ENCODE measurements at regions not wholly inside any gene's neighbourhood (a gene's known extent, or its start where the extent isn't known, plus 50 kb on each side); places are given as distances from the start of the nearest gene placed in this dataset.

DNA sequence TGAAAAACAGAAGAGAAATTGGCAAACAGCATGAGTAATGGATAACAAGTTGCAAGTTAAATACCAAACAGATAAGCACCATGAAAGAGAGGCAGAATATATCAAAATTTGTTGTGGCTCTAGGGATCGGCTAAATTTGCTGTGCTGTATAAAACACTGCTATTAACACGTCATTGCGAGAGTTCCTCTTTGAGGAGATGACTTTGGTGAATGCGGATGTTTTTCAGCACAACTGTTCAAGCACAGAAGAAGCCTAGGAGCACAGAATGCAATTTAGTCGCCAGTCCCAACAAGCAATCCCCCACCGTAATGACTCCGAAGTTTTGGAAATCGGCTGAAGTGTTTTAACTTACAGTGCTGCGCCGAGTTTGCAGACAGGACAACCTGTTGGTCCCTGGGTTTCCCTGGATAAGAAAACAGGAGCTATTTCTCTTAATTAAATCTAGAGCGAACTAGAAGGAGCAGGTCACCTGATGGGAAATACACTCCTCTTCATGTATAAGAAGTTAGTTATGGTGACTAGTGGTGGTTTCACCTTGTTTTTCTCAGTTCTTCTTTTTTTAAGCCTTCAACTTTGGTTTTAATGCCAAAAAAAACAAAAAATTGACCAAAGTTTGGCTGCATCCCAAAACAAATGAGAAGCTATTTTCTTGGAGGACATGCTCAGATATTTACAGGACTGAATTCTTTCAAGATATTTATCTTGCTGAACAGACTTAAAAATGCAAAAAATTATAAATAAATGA lies 454.1 kb upstream of the SALL3 start:
- H3K4me3 ChIP-seq = no peak overlapping the region
- no peaks in the 10 kb centered on the region for H3K27me3 ChIP-seq
- no peaks in the 10 kb centered on the region for H3K36me3 ChIP-seq
- no peak for DNase-seq
- H3K9me3 ChIP-seq = no peaks in the 10 kb centered on the region

- no peaks in the 10 kb centered on the region for H3K9me3 ChIP-seq
- DNase-seq = no peak
Measured at GRCh38 chr18:78526275-78526674, 453.3 kb upstream of the SALL3 start.

GRCh38 chr18:78526923-78527711 lies 452.5 kb upstream of the SALL3 start:
- Histone ChIP-seq H3K4me3 (no peak overlapping the region), H3K9me3 (no peaks in the 10 kb centered on the region), H3K27me3 (0 out of 2 replicates have a peak, but pooled peaks cover 2% of the 10 kb centered on the region), H3K36me3 (no peaks in the 10 kb centered on the region)
- no peak for DNase-seq

More at GRCh38 chr18:78526275-78526674, 453.3 kb upstream of the SALL3 start:
- Histone ChIP-seq H3K27me3 (0 out of 2 replicates have a peak, but pooled peaks cover 2% of the 10 kb centered on the region), H3K36me3 (no peaks in the 10 kb centered on the region), H3K4me3 (no peak overlapping the region)

- Histone ChIP-seq H3K4me3 (no peak overlapping the region), H3K27me3 (0 out of 2 replicates have a peak, but pooled peaks cover 2% of the 10 kb centered on the region), H3K9me3 (no peaks in the 10 kb centered on the region), H3K36me3 (no peaks in the 10 kb centered on the region)
- no peak for DNase-seq
Measured at GRCh38 chr18:78527984-78528383, 451.6 kb upstream of the SALL3 start.

DNA sequence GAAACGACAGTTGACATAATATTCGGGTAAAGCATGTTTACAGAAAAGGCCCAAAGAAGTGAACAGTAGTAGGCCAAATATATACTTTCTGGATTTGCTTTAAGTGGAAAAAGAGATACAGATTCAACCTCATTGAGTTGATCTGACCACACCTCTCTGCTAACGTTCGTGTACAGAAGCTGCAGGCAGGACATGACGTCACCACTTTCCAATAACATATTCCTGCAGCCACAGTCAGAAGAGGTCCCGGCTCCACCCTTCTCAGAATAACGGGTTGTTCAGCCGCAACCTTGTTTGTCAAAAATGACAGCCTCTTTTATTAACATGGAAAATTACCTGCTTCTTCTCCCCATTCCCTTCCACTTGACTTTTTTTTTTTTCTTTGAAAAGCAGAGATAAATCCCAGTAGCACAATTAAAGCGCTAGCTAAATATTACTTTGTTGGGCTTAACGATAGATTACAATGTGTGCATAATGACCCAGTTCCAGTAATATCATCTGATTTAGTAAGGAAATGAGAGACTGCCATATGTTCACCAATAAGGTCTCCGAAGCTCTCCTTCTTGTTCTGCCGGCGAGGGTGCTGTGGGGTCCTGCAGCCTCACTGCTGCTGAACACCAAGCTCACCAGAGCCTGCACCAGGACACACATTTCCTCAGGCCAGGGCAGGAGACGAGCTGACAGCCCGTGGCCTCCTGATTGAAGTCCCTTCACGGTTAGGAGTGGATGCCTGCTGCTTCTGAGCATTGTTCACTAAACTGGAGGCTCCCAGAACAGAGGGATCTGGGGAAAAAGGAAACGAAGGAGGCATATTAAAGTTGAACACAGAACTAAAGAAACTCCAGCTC lies 451.0 kb upstream of the SALL3 start:
- no peaks in the 10 kb centered on the region for H3K36me3 ChIP-seq
- 0 out of 2 replicates have a peak, but pooled peaks cover 2% of the 10 kb centered on the region for H3K27me3 ChIP-seq
- DNase-seq = no peak
- no peaks in the 10 kb centered on the region for H3K9me3 ChIP-seq
- H3K4me3 ChIP-seq = no peak overlapping the region

DNA sequence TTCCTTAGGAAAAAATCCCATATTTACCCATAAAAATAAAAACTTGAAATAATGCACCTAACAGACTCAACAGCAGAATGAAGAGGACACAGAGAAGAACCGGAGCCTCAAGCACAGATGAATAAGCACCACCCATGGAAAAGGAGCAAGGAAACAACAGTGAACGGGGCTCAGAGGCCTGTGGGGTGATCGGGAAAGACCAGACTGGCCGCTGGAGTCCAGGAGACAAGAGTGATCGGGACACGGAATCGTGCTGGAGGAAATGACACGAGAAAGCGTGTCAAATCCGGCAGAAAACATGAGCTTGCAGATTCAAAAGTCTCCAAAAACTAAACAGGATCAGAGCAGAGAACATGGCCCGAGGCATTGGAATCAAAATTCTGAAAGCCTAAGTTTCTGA lies 448.0 kb upstream of the SALL3 start:
- Histone ChIP-seq H3K27me3 (0 out of 2 replicates have a peak, but pooled peaks cover 2% of the 10 kb centered on the region), H3K9me3 (no peaks in the 10 kb centered on the region), H3K4me3 (no peak overlapping the region), H3K36me3 (no peaks in the 10 kb centered on the region)
- DNase-seq = no peak

- H3K36me3 ChIP-seq = no peaks in the 10 kb centered on the region
- no peaks in the 10 kb centered on the region for H3K9me3 ChIP-seq
- no peak for DNase-seq
- no peaks in the 10 kb centered on the region for H3K27me3 ChIP-seq
- no peak overlapping the region for H3K4me3 ChIP-seq
Measured at GRCh38 chr18:78538669-78539440, 440.8 kb upstream of the SALL3 start.

DNA sequence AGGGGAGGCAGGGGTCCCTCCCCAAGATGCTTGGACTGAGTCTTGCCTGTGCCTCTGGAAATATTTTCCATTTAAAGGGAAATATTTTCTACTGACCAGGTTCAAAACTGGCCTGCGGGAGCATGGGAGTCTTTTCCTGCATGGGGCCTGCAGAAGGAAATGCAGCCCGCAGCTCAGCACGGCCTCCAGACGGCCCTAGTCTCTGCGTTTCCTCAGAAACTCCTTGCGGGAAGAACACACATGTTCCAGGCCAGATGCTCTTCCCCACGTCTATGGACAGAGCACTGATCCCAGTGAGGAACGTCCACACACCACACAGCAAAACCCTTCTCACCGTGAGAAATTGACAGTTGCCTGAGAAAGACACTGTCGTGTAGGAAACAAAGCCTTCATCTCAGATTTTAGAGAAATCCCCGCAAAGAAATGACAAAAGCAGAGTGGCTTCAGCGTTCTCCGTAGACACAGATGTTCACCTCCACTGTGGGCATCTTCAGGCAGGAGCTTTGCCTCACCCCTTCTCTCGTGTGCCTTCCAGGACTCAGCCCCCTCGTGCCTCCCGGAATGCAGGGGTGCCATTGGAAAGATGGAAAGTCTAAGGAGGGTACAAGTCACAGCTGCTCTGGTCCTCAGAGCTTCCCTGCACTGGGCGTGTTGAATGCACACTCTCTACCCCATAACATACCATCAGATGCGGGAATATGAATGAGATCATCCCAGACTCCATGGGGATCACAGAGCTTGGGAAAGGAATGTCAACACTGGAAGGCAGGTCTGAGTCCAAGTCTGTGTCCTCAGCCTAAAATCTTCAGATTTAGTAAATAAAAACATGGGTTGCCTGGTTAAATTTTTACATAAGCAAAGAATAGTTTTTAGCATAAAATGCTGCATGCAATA lies 438.7 kb upstream of the SALL3 start:
- H3K27me3 ChIP-seq = no peaks in the 10 kb centered on the region
- DNase-seq = no peak
- H3K9me3 ChIP-seq = no peaks in the 10 kb centered on the region
- no peak overlapping the region for H3K4me3 ChIP-seq
- no peaks in the 10 kb centered on the region for H3K36me3 ChIP-seq

DNA sequence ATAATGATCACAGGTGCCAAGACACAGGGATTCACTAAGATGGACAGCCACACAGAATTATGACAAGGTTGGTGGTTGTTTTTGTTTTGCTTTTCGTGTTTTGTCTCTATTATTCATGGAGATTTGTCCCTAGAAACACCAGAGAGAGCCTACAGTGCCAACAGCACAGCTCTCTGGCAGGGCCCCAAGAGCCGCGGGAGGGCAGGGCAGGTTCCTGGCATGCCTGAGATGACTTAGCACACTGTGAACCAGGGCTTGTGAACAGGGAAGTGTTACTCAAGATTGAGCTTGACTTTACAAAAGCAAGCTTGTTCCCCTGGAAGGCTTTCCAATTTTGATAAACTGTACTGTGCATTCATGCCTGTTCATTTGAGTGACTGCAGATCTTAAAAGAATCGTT lies 437.4 kb upstream of the SALL3 start:
- Histone ChIP-seq H3K27me3 (no peaks in the 10 kb centered on the region), H3K4me3 (no peak overlapping the region), H3K9me3 (no peaks in the 10 kb centered on the region), H3K36me3 (no peaks in the 10 kb centered on the region)
- peak; percentile 64 for DNase-seq

DNA sequence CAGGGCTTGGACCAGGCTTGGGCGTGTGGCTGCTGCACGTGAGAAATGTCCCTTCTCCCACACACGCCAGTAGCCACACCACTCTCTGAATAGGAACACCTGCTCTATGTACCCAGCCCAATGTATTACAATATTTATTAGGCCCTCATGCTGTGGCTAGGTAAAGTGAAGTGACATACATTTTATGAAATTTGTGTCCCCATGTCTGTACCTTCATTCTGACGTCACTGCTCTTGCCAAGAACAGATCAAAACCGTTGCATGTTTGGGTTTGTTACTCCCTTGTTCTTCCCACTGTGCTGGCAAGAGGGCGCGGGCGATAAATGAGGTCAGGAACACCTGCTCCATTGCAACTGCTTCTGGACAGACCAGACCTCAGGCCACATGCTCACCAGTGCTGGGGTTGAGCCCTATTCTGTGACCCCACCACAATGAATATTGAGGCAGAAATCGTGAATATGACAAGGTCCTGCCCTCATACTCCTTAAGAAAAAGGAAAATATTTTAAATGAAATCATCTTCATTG lies 436.4 kb upstream of the SALL3 start:
- no peak for DNase-seq
- no peaks in the 10 kb centered on the region for H3K36me3 ChIP-seq
- H3K4me3 ChIP-seq = no peak overlapping the region
- H3K27me3 ChIP-seq = no peaks in the 10 kb centered on the region
- H3K9me3 ChIP-seq = no peaks in the 10 kb centered on the region

- no peaks in the 10 kb centered on the region for H3K9me3 ChIP-seq
- no peak overlapping the region for H3K4me3 ChIP-seq
- no peak for DNase-seq
- H3K27me3 ChIP-seq = no peaks in the 10 kb centered on the region
- H3K36me3 ChIP-seq = no peaks in the 10 kb centered on the region
Measured at GRCh38 chr18:78546281-78546680, 433.3 kb upstream of the SALL3 start.

GRCh38 chr18:78547817-78548216 lies 431.8 kb upstream of the SALL3 start:
- no peak for DNase-seq
- no peak overlapping the region for H3K4me3 ChIP-seq
- H3K27me3 ChIP-seq = no peaks in the 10 kb centered on the region
- H3K9me3 ChIP-seq = no peaks in the 10 kb centered on the region
- no peaks in the 10 kb centered on the region for H3K36me3 ChIP-seq

GRCh38 chr18:78548261-78549058 lies 431.2 kb upstream of the SALL3 start:
- no peaks in the 10 kb centered on the region for H3K27me3 ChIP-seq
- H3K4me3 ChIP-seq = no peak overlapping the region
- DNase-seq = no peak
- no peaks in the 10 kb centered on the region for H3K9me3 ChIP-seq
- no peaks in the 10 kb centered on the region for H3K36me3 ChIP-seq

GRCh38 chr18:78549971-78550370 lies 429.6 kb upstream of the SALL3 start:
- Histone ChIP-seq H3K4me3 (no peak overlapping the region), H3K9me3 (no peaks in the 10 kb centered on the region), H3K27me3 (no peaks in the 10 kb centered on the region), H3K36me3 (no peaks in the 10 kb centered on the region)
- DNase-seq = no peak
